CD4-positive, alpha-beta T cell treated with Interleukin-4 for 1 hour (primary cell): ENCODE measurements at regions not wholly inside any gene's neighbourhood (a gene's known extent, or its start where the extent isn't known, plus 50 kb on each side); places are given as distances from the start of the nearest gene placed in this dataset.
"Not testable (repeated sequence)": the region's sequence is repeated elsewhere in the genome, so short reads cannot be mapped to it uniquely, and the experiment has no call there.

Experiments
- DNase-seq, 2 donors: peaks; one replicate each; pipeline ENCODE4 v3.0.0-alpha.2; 2020 to 2022

DNA sequence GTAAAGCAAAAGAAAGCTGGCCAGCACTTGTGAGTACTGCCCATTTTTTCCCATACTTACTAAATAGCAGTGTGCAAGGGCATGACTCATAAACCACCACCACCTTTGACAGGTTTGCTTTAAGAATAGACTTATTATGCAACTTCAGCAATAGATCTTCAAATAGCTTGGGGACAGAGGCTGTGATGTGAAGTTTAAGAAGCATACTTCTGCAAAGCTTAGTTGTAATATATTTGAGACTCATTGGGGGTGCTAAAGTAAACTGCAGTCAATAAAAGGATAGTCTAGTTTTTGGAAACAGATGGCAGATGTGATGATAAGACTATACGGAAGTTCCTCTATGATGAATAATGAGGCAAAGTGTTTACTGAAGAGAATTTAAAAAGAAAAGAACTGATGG, 210.0 kb downstream of the PLA2G4A start:
- no peak for DNase-seq

DNA sequence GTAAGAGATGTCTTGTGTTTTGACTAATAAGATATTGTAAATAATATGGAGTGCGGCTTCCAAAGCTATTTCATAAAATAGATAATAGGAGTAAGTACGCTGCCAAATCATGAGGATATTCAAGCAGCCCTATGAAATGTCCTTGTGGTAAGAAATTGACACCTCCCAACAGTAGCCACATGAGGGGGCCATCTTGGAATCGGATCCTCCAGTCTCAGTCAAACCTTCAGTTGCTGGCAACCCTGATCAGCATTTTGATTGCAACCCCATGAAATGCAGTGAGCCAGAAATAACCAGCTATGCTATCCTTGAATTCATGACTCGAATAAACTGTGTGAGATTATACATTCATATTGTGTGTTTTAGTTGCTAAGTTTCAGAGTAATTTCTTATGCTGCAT, 212.4 kb downstream of the PLA2G4A start:
- DNase-seq, result no peak

DNA sequence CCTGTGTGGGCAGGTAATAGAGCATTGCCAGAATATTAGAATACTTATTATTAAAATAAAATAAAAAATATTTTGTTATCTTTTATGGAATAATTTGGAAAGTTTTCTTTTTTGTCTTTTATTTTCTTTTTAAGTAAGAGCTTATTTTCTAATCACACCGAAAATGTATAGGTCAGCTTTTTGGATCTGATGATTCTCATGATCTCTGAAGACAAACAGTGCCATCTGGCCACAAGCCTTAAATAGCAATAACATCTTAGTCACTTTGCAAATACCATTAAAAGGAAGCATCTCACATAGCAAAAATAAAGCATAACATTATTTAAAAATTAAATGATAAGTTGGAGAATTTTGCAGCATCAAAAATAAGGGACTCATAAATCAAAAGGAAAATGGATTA, 213.8 kb downstream of the PLA2G4A start:
- DNase-seq, result no peak

DNA sequence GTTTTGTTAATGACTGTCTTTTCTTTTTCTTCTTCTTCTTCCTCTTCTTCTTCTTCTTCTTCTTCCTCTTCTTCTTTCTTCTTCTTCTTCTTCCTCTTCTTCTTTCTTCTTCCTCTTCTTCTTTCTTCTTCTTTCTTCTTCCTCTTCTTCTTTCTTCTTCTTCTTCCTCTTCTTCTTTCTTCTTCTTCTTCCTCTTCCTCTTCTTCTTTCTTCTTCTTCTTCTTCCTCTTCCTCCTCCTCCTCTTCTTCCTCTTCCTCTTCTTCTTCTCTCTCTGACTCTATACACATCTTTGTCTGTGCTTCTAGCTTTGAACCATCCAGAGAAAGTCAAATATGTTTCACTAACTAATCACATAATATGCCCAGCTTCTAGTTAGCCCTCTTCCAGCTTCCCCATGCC, 214.7 kb downstream of the PLA2G4A start:
- DNase-seq, result not testable (repeated sequence)

DNA sequence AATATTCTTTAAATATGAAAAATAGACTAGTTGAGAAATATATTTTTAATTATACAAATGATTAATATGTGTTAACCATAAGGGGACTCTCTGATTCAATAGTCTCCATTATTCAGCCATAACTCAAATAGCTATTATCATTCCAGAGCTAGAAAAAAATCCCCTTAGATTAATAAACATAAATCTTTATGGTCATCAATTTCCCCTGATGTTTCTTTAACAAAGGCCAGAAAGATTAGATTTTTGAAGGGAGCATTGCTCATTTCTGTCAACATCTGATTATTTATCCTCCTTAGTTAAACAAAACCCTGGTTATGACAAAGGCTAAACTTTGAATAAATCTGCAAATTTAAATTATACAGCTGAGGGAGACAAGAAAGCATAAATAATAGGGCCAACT, 215.7 kb downstream of the PLA2G4A start:
- DNase-seq, result no peak

DNA sequence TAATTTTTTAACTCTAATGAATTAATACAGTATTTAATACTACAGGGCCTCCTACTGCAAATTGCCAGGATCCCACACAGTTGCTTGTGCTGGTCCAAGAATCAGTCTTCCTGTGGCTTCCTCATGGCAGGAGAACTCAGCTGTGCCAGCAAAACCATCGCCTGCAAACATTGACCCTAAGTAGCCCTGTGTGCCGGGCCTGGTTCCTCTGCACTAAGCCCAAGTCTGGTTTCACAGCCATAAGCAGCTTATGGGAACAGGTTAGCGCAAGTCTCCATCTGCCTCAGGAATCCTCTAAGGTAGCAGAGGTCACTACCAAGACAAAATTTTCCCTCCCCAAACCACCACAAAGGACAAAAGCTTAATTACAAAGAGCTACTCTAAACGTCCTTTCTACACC, 216.6 kb downstream of the PLA2G4A start:
- no peak for DNase-seq

DNA sequence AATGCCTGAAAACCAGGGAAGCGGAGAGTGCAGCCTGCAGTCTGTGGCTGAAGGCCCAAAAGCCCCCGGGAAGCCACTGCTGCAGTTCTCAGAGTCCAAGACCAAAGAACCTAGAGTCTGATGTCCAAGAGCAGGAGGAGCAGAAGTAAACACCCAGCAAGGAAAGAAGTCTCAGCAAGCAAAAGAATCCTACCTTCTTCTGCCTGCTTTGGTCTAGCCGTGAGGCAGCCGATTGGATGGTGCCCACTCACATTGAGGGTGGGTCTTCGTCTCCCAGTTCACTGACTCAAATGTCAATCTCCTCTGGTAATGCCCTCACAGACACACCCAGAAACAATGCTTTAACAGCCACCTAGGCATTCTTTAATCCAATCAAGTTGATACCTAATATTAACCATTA, 217.5 kb downstream of the PLA2G4A start:
- DNase-seq, result no peak

DNA sequence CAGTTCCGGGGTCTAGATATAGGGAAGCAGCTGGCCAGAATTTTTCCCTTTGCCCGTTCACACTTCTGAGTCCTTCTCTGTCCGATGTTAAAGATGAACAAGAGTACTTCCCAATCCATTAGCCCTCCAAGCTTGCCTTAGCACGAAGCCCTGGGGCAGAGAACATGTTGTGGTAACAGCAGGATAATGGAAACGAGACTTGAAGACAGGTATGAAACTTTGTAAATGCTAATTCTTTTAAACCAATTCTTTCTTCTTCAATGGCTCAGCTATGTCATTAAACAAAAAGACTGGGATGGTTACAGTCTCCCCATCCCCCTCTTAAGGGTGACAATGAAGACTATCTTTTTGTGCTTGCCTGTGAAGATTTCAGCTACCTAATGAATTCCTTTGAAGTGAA, 218.5 kb downstream of the PLA2G4A start:
- DNase-seq, result no peak

DNA sequence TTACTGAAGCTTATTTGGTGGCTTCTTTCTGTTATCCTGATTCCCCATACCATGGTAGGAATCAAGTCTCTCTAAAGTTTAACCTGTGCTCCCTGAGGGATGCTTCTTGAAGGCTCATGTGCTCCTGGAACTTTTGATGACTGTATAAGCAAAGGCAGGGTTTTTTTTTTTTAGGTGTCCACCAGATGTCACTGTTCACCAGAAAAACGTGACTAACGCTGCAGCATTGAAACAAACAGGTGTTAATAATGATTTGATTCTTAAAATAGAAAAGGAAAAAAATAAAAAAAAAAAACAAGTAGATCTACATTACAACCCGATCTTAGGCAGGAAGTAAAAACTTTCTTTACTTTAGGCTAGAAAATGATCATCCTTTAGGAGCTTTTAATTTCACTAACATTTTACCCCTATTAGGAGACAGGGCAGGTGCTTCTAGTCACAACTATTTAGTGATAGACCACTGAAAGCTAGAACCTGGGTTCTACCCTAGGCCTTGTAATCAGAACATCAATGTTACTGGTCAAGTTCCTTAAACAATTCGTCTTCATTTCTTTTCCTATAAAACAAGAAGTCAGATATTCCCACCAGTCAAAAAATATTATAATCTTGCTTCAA, 223.0 kb downstream of the PLA2G4A start:
- peak in 1 of 2 donors; percentile 29 for DNase-seq

DNA sequence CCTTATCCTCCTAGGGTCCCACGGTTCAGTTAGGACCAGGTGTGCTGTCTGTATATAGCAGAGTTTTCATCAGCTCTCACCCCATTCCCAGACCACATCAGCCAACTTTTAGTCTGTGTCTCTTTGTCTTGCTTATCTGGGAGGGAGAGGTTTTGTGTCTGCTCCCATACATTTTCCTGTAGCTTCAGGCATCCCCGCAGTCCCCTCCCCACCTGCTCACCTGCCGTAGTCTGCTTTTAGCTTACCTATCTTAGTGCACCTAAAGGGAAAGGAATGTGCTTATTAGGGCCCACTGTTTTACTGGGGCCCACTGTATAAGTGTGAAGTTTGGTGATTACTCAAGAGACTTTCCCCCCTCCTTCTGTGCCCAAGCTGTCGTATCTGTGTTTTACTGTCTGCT, 225.1 kb downstream of the PLA2G4A start:
- no peak for DNase-seq

DNA sequence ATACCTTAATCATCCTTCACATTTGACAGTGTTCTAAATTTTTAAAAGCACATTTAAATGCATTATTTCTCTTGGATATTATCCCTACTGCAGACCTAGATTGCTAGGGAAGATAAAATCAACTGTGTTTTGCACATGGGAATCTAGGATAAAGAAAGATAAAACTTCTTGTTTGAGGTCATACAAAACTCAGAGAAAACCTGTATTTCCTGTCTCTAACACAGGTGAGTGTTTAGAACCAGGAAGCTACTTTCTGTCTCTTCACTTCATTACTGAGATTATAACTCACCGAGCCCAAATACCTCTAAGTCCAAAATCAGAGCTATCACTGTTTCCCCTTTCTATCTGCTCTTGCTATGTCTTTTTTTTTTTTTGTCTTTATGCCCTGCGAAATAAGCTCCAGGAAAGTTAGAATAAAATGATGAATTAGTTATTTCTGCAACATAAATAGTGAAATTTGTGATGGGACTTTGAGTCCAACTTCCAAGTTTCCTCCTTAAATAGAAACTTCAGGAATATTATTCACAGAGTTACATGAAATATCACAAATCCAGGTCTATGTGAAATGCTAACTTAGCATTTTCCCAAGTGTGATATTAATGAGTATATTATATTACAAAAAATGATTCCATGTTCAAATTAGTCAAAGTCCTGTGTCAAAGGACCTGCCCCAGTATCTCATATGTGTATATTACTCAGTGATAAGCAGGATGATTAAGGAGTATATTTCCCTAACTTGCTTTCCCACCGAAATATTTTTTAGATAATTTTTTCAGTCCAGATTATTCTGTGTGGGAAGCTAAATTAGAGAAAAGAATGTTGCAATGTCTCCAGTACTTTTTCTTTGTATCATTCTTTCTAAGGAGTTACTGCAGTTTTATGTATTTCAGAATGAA, 226.4 kb downstream of the PLA2G4A start:
- no peak for DNase-seq

DNA sequence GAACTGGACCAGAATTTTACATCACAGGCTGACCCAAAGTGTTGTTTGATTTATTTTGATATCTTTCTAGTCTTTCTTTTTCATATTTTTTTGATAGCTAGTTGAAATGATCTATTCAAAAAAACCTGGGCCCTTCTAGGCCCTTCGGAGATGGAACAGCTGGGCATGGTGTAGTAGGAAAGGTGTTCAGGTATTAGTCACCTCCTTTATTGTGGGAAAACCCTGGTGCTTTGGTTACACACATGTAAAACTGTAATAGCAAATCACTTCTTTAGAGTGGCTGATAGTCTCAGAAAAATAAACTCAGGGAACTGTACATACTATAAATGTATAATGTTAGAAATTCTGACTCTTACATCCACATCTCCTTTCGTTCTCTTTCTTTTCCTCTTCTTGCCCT, 234.5 kb downstream of the PLA2G4A start:
- no peak for DNase-seq

DNA sequence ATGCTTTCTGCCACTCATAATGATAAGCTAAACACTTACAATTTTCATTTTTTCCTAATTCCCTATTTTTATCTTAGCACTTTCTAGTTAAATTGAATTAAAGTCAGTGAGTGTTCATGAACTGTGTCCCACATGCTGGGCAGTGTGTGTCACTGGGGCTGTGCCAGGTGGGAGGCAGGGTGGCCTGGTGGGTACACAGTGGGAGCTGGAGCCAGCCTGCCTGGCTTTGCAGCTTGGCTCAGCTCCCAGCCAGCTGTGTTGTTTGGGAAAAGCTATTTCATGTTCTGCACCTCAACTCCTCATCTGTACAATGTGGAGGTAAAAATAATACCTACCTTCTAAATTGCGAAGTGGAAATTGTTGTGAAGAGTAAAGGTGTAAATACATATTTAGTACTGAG, 238.4 kb downstream of the PLA2G4A start:
- DNase-seq, result no peak

DNA sequence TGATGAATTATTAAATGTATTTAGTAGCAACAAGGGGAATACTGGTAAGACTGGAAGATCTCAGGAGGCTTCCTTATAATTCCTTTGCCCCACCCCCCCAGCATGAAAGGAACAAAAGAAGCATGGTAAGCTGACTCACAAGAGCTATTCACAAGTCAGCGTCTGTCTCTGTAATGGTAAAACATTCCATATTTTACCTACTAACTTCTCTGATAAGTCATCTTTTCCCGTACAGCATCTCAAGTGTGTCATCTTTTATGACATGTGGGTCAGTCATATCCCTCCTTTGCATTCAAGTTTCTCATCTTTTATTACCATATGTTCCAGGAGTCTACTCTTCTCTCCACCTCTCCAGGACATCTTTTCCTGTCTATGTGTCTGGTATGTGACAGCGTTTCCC, 241.3 kb downstream of the PLA2G4A start:
- no peak for DNase-seq

DNA sequence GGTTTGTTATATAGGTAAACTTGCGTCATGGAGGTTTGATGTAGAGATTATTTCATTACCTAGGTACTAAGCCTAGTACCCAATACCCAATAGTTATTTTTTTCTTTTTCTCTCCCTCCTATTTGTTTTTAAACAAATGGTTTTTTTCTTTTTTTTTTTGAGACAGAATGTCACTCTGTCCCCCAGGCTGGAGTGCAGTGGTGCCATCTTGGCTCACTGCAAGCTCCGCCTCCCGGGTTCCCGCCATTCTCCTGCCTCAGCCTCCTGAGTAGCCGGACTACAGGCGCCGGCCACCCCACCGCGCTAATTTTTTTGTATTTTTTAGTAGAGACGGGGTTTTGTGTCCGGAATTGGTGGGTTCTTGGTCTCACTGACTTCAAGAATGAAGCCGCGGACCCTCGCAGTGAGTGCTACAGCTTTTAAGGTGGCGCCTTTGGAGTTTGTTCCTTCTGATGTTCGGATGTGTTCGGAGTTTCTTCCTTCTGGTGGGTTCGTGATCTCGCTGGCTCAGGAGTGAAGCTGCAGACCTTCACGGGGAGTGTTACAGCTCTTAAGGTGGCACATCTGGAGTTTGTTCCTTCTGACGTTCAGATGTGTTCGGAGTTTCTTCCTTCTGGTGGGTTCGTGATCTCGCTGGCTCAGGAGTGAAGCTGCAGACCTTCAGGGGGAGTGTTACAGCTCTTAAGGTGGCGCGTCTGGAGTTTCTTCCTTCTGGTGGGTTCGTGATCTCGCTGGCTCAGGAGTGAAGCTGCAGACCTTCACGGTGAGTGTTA, 243.7 kb downstream of the PLA2G4A start:
- DNase-seq, result peak in 1 of 2 donors; percentile 36

DNA sequence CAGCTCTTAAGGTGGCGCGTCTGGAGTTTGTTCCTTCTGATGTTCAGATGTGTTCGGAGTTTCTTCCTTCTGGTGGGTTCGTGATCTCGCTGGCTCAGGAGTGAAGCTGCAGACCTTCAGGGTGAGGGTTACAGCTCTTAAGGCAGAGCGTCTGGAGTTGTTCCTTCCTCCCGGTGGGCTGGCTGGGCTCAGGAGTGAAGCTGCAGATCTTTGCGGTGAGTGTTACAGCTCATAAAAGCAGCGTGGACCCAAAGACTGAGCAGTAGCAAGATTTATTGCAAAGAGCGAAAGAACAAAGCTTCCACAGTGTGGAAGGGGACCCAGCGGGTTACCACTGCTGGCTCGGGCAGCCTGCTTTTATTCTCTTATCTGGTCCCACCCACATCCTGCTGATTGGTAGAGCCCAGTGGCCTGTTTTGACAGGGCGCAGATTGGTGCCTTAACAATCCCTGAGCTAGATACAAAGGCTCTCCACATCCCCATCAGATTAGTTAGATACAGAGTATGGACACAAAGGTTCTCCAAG, 244.3 kb downstream of the PLA2G4A start:
- peak; percentile 16 to 38 for DNase-seq

DNA sequence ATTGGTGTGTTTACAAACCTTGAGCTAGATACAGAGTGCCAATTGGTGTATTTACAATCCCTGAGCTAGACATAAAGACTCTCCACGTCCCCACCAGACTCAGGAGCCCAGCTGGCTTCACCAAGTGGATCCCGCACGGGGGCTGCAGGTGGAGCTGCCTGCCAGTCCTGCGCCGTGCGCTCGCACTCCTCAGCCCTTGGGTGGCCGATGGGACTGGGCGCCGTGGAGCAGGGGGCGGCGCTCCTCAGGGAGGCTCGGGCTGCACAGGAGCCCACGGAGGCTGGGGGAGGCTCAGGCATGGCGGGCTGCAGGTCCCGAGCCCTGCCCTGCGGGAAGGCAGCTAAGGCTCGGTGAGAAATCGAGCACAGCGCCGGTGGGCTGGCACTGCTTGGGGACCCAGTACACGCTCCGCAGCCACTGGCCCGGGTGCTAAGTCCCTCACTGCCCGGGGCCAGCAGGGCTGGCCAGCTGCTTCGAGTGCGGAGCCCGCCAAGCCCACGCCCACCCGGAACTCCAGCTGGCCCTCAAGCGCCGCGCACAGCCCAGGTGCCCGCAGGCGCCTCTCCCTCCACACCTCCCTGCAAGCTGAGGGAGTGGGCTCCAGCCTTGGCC, 245.0 kb downstream of the PLA2G4A start:
- DNase-seq, result not testable (repeated sequence)

DNA sequence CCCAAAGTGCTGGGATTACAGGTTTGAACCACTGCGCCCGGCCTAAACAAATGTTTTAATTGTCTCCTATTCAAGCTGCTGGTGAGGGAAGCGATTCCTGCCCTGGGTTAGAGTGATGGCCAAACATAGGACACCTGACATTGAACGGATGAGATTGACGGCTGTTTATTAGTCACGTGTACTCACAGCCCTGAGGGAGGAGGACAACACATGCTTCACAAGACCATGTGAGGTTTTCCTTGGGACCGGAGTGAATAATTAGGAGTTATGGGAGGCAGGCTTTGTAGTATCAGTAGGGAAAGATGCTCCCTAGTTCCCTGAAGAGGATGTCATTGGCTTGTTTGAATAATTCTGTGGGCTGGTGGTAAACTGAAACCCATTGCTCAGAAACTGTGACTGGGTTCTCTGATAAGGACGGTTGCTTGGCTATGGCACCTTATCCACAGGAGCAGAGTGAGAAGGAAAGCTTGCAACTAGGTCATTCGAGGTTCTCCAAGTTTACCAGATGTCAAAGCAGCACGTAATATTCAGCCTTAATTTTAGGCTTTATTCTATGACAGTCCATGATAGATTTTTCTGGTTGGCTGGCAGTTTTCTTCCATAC, 245.8 kb downstream of the PLA2G4A start:
- no peak for DNase-seq

DNA sequence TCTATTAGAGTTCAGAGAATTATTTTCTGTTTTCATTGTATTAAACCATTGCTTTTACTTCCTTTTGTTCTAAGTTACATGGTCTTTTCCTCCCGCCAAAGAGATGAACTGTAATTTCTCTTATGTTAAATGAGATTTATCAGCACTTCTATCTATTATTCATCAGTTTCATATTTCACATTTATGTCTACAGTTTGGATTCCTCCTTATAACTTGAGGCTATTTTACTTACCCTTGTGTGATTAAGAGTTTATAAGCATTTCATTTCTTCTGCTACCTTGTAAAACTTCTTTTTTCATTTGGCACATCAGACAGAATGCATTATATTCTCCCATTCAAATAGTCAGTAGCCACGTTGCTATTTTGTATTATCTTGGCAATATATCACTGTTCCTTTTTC, 248.2 kb downstream of the PLA2G4A start:
- no peak for DNase-seq

DNA sequence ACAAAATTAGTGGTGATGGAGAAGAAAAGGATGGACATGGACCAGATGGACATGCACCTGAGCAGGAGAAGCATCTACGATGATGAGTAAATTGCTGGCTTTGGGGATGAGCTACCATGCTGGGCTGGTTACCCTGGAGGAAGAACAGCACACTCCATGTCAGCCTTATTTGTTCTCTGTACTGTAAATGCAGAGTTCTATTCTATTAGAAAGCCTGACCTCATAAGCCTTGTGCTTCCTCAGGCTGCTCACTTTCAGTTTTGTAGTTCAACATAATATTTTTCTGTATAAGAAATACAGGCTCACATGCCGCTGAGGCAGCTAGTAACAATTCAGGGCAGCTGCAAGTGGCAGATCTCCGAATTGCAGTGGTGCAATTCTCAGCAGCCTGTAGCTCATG, 249.6 kb downstream of the PLA2G4A start:
- DNase-seq, result no peak

DNA sequence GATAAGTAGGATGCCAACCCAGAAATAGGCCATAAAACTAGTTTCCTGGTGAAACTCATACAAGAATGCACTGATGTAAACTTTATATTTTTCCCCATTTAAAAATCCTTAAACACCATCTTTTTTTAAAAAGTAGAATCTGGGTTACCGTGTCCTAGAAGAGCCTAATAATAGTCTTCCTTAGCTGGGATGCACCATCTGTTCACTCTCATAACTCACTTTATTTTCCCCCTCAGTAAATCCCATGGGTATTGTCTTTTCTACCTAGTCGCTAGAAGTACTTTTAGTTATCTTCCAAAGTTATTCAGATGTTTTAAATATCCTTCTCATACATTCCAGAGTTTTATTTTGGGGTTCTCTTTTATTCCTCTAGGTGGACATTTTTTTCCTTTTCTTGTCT, 250.2 kb downstream of the PLA2G4A start:
- DNase-seq, result no peak

DNA sequence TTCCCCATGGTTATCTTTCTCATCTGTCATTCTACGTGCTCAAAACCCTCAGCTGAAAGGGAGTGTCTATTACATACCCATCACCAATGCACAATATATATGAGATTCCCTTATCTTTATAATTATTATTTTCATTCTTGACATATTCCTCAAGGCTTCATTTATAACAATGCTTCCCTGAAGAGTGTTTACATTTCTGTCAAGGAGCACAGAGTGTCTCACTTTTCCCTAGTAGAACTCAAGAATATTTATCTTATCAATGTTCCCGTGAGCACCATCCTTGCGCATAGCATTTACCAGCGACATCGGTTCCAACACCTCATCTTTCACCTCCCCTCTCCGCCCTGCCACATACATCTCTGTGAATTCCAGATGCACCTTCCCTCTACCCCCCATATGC, 250.6 kb downstream of the PLA2G4A start:
- DNase-seq, result no peak

DNA sequence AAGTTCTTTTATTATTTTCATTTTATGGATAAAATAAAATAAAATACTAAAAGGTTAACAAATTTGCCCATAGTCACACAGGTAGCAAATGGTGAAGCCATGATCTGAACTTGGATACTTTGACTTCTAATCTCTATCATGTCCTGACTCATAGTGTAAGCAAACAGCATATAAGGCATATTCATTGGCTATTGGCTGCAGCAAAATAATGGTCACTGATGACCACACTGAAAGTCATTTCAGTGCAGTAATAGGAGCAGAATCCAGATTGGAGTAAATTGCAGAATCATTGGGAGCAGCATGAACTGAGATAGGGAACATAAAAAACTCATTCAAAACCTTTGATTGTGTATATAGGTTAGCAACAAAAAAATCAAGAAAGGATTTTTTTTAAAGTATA, 262.9 kb downstream of the PLA2G4A start:
- no peak for DNase-seq
